NB4 (cell line): ENCODE measurements at regions not wholly inside any gene's neighbourhood (a gene's known extent, or its start where the extent isn't known, plus 50 kb on each side); places are given as distances from the start of the nearest gene placed in this dataset.

Experiments used
- CTCF ChIP-seq: IDR thresholded peaks from one replicate; pipeline ENCODE4 v1.5.1; 2012; ENCODE audit warnings: low read depth, low read length
- MYC ChIP-seq: IDR thresholded peaks from 2 replicates; pipeline ENCODE4 v1.6.1; 2011; ENCODE audit warnings: low read depth, low read length
- POLR2A ChIP-seq: IDR thresholded peaks from 2 replicates; pipeline ENCODE4 v1.6.1; 2011; ENCODE audit warnings: mild to moderate bottlenecking; ENCODE audit not compliant: insufficient read length; ENCODE audit errors: extremely low read depth

GRCh38 chr4:102449751-102450352, 51.3 kb upstream of the NFKB1 start:
- TF ChIP-seq CTCF = peak; percentile 54
- no peak for TF ChIP-seq POLR2A
- no peak for TF ChIP-seq MYC
